ENCODE measurements at regions not wholly inside any gene's neighbourhood (a gene's known extent, or its start where the extent isn't known, plus 50 kb on each side); places are given as distances from the start of the nearest gene placed in this dataset.

DNA sequence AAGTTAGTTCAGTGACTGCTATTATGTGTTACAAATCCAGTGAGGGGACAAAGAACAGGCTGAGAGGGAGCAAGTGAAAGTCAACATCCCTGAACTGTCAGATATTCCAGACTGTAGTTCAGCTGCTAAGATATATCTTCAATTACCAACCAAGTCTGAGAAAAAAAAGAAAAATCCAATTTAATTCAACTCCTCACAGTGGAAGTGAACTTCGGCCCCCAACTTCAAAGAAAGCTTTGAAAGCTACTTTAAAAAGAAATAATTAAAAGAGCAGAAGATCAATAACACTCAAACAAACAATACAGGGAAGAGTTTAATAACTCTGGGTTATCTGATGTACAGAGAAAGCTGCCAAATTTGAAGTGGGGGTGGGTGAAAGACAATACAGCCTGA is 174.0 kb downstream of the SERPINI1 start:
- no peak overlapping the region for H3K4me2 ChIP-seq (replicated peaks; ENCODE audit: extremely low read depth, low read length, poor library complexity, severe bottlenecking)
- H3K27ac ChIP-seq (ENCODE audit: low read depth in 1 of 2, low read length in 2 of 2): no peak overlapping the region
- no peak overlapping the region for H3K9ac ChIP-seq (ENCODE audit: insufficient read depth, low read length, poor library complexity, severe bottlenecking)
- no CpG with 5 or more reads among the region's 1 CpG for WGBS (ENCODE audit: insufficient coverage)
- H3K27me3 ChIP-seq (ENCODE audit: control insufficient read depth in 2 of 2, insufficient read depth in 2 of 2, low read length in 2 of 2): no peaks in the 10 kb centered on the region
- Mint-ChIP-seq H3K4me1 (peaks cover 19% of the 10 kb centered on the region), H3K9me3 (peaks cover 0 to 3% (median 0%) of the 10 kb centered on the region in 7 donors), H3K4me3 (no peak overlapping the region), H3K27ac (no peak overlapping the region), H3K36me3 (no peaks in the 10 kb centered on the region), H3K27me3 (ENCODE audit: low read depth in 3 of 3) (no peaks in the 10 kb centered on the region)
- TF ChIP-seq, protein P1, sequence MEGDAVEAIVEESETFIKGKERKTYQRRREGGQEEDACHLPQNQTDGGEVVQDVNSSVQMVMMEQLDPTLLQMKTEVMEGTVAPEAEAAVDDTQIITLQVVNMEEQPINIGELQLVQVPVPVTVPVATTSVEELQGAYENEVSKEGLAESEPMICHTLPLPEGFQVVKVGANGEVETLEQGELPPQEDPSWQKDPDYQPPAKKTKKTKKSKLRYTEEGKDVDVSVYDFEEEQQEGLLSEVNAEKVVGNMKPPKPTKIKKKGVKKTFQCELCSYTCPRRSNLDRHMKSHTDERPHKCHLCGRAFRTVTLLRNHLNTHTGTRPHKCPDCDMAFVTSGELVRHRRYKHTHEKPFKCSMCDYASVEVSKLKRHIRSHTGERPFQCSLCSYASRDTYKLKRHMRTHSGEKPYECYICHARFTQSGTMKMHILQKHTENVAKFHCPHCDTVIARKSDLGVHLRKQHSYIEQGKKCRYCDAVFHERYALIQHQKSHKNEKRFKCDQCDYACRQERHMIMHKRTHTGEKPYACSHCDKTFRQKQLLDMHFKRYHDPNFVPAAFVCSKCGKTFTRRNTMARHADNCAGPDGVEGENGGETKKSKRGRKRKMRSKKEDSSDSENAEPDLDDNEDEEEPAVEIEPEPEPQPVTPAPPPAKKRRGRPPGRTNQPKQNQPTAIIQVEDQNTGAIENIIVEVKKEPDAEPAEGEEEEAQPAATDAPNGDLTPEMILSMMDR (IDR thresholded peaks at IDR 0.05): no peak
- no peak overlapping the region for H3K4me3 ChIP-seq (replicated peaks in 1 of 3; ENCODE audit: low read depth in 2 of 3, low read length in 3 of 3)
- H4K20me1 ChIP-seq (ENCODE audit: insufficient read depth, low read length): no peaks in the 10 kb centered on the region
- H2AFZ ChIP-seq (ENCODE audit: insufficient read depth, low read depth, low read length, poor library complexity, severe bottlenecking): no peak overlapping the region
- H3K79me2 ChIP-seq (ENCODE audit: insufficient read depth, low read length): no peaks in the 10 kb centered on the region
- no peaks in the 10 kb centered on the region for H3K36me3 ChIP-seq (replicated peaks in 1 of 2; ENCODE audit: control insufficient read depth in 1 of 2, insufficient read depth in 2 of 2, low read length in 2 of 2)
- intact Hi-C loops (cut with micrococcal nuclease): no loop called here
- DNase-seq: no peak
- H3K9me3 ChIP-seq (replicated peaks in 1 of 2; ENCODE audit: control insufficient read depth in 1 of 2, insufficient read depth in 1 of 2, low read length in 2 of 2): no peaks in the 10 kb centered on the region
- peaks cover 12 to 14% of the 10 kb centered on the region in 2 donors for H3K4me1 ChIP-seq (ENCODE audit: control insufficient read depth in 1 of 2, insufficient read depth in 2 of 2, low read length in 2 of 2)

DNA sequence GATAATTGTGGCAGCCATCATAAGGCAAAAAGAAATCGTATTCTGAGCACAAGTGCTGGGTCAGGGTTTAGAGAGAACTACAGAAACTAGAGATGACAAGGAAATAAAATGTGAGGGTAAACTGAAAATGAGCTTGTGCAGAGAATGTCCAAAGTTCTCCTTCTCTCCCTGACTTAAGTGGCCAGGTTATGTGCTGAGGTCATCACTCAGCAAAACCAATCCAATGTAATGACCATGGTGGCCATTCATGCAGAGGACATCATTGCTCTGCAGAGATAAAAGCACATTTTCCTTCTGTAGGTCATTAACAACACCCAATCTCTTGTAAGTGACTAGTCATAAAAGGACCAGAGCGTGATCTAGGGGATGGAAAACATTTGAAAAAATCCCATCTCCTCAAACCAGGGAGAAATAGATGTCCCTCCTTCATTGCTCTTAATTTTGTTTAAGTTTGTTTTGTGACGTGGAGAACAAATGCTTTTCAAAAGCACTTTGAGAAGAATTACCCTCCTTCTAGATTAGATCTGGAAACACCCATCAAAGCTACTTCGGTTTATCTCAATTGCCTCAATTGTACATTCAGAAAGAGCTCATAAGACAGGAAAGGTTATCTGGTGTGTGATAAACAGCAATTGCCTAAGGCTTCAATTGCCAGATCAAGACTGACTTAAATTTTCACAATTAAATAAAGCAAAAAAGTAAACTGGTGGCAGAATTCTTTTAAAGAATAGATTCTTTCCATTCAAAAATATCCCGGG is 173.4 kb downstream of the SERPINI1 start:
- H3K27ac Mint-ChIP-seq: no peak overlapping the region
- intact Hi-C loops (cut with micrococcal nuclease): no loop called here
- no peak overlapping the region for H3K4me2 ChIP-seq (replicated peaks; ENCODE audit: extremely low read depth, low read length, poor library complexity, severe bottlenecking)
- H3K79me2 ChIP-seq (ENCODE audit: insufficient read depth, low read length): no peaks in the 10 kb centered on the region
- H3K27me3 ChIP-seq (ENCODE audit: control insufficient read depth in 2 of 2, insufficient read depth in 2 of 2, low read length in 2 of 2): no peaks in the 10 kb centered on the region
- peaks cover 12 to 14% of the 10 kb centered on the region in 2 donors for H3K4me1 ChIP-seq (ENCODE audit: control insufficient read depth in 1 of 2, insufficient read depth in 2 of 2, low read length in 2 of 2)
- no peaks in the 10 kb centered on the region for H3K36me3 Mint-ChIP-seq
- no peak overlapping the region for H3K27ac ChIP-seq (ENCODE audit: low read depth in 1 of 2, low read length in 2 of 2)
- no peak overlapping the region for H3K4me3 ChIP-seq (replicated peaks in 1 of 3; ENCODE audit: low read depth in 2 of 3, low read length in 3 of 3)
- H3K9me3 Mint-ChIP-seq: peaks cover 0 to 3% (median 0%) of the 10 kb centered on the region in 7 donors
- TF ChIP-seq, protein P1 (IDR thresholded peaks at IDR 0.05): no peak
- H3K9ac ChIP-seq (ENCODE audit: insufficient read depth, low read length, poor library complexity, severe bottlenecking): no peak overlapping the region
- H3K9me3 ChIP-seq (replicated peaks in 1 of 2; ENCODE audit: control insufficient read depth in 1 of 2, insufficient read depth in 1 of 2, low read length in 2 of 2): no peaks in the 10 kb centered on the region
- no peak overlapping the region for H2AFZ ChIP-seq (ENCODE audit: insufficient read depth, low read depth, low read length, poor library complexity, severe bottlenecking)
- no peak overlapping the region for H3K4me3 Mint-ChIP-seq
- 88% methylated on average over 1 of the region's 5 CpGs for WGBS (ENCODE audit: insufficient coverage)
- H4K20me1 ChIP-seq (ENCODE audit: insufficient read depth, low read length): no peaks in the 10 kb centered on the region
- H3K4me1 Mint-ChIP-seq: peaks cover 19% of the 10 kb centered on the region
- no peaks in the 10 kb centered on the region for H3K27me3 Mint-ChIP-seq (ENCODE audit: low read depth in 3 of 3)
- no peaks in the 10 kb centered on the region for H3K36me3 ChIP-seq (replicated peaks in 1 of 2; ENCODE audit: control insufficient read depth in 1 of 2, insufficient read depth in 2 of 2, low read length in 2 of 2)
- DNase-seq: no peak
